Mesenchymal stem cell (in vitro differentiated cells and primary cell): ENCODE measurements at regions not wholly inside any gene's neighbourhood (a gene's known extent, or its start where the extent isn't known, plus 50 kb on each side); places are given as distances from the start of the nearest gene placed in this dataset.

ENCODE experiments used
- DNase-seq: peaks from one replicate; pipeline ENCODE4 v3.0.0-alpha.2; 2013
- H2AFZ ChIP-seq: one replicate; pipeline ENCODE4 v1.6.1; 2013; ENCODE audit warnings: low read depth, mild to moderate bottlenecking, control low read depth, inconsistent platforms, low read length, moderate library complexity
- H2AK5ac ChIP-seq: 2 replicates; pipeline ENCODE4 v1.6.1; 2013; ENCODE audit warnings: low read length, moderate library complexity, mild to moderate bottlenecking, inconsistent platforms; ENCODE audit not compliant: severe bottlenecking
- H2BK120ac ChIP-seq: one replicate; pipeline ENCODE4 v1.6.1; 2013; ENCODE audit warnings: low read depth, mild to moderate bottlenecking, inconsistent platforms, low read length, moderate library complexity
- H2BK12ac ChIP-seq, 2 experiments: one replicate each; pipeline ENCODE4 v1.6.1; 2013; ENCODE audit warnings: inconsistent platforms in 2 of 2, low read length in 2 of 2, mild to moderate bottlenecking in 2 of 2, moderate library complexity in 2 of 2, control low read depth in 1 of 2
- H2BK15ac ChIP-seq: one replicate; pipeline ENCODE4 v1.6.1; 2013; ENCODE audit warnings: mild to moderate bottlenecking, low read depth, inconsistent platforms; ENCODE audit not compliant: poor library complexity, severe bottlenecking
- H2BK5ac ChIP-seq: 2 replicates; pipeline ENCODE4 v1.6.1; 2013; ENCODE audit warnings: low read depth, mild to moderate bottlenecking, low read length, control low read depth, inconsistent platforms; ENCODE audit not compliant: poor library complexity, severe bottlenecking
- H3K14ac ChIP-seq, 2 experiments: one replicate each; pipeline ENCODE4 v1.6.1; 2013; ENCODE audit warnings: inconsistent platforms in 2 of 2, low read length in 2 of 2, control low read depth in 1 of 2, mild to moderate bottlenecking in 1 of 2, moderate library complexity in 1 of 2
- H3K18ac ChIP-seq, 2 experiments: one replicate each; pipeline ENCODE4 v1.6.1; 2013; ENCODE audit warnings: inconsistent platforms in 2 of 2, low read length in 2 of 2, control low read depth in 1 of 2, low read depth in 1 of 2, mild to moderate bottlenecking in 1 of 2
- H3K23ac ChIP-seq, 2 experiments: one replicate each; pipeline ENCODE4 v1.6.1; 2013; ENCODE audit warnings: inconsistent platforms in 2 of 2, low read length in 2 of 2, mild to moderate bottlenecking in 2 of 2, moderate library complexity in 2 of 2, control low read depth in 1 of 2
- H3K27ac ChIP-seq: 2 replicates; pipeline ENCODE4 v1.5.1; 2013; ENCODE audit warnings: mild to moderate bottlenecking, moderate library complexity, low read length, control low read depth, inconsistent platforms; ENCODE audit not compliant: poor library complexity, severe bottlenecking
- H3K27me3 ChIP-seq, 2 experiments: 2 replicates each; pipeline versions ENCODE4 v1.6.1 to v1.7.0; 2013; ENCODE audit warnings: low read length in 2 of 2, mild to moderate bottlenecking in 2 of 2, moderate library complexity in 2 of 2, control low read depth in 1 of 2, inconsistent platforms in 1 of 2; ENCODE audit not compliant: control insufficient read depth in 1 of 2, insufficient read depth in 1 of 2
- H3K36me3 ChIP-seq, 2 experiments: 2 replicates each; pipeline versions ENCODE4 v1.6.1 to v1.7.0; 2013; ENCODE audit warnings: low read length in 2 of 2, control low read depth in 1 of 2, inconsistent platforms in 1 of 2, low read depth in 1 of 2, mild to moderate bottlenecking in 1 of 2; ENCODE audit not compliant: insufficient read depth in 2 of 2, control insufficient read depth in 1 of 2
- H3K4ac ChIP-seq, 2 experiments: one replicate each; pipeline ENCODE4 v1.6.1; 2013; ENCODE audit warnings: inconsistent platforms in 2 of 2, low read length in 2 of 2, mild to moderate bottlenecking in 2 of 2, moderate library complexity in 2 of 2, control low read depth in 1 of 2, low read depth in 1 of 2
- H3K4me1 ChIP-seq: 2 replicates; pipeline ENCODE4 v1.6.1; 2013; ENCODE audit warnings: low read depth, low read length, control low read depth; ENCODE audit not compliant: control insufficient read depth, insufficient read depth
- H3K4me2 ChIP-seq: 2 replicates; pipeline ENCODE4 v1.6.1; 2013; ENCODE audit warnings: low read length, mild to moderate bottlenecking, inconsistent platforms; ENCODE audit not compliant: poor library complexity, severe bottlenecking
- H3K4me3 ChIP-seq, 2 experiments: 2 replicates each; pipeline versions ENCODE4 v1.5.1 to v1.7.0; 2013; ENCODE audit warnings: low read length in 2 of 2, mild to moderate bottlenecking in 2 of 2, control low read depth in 1 of 2, low read depth in 1 of 2; ENCODE audit not compliant: insufficient read depth in 1 of 2
- H3K79me1 ChIP-seq: replicated peaks from 2 replicates; pipeline ENCODE4 v1.6.1; 2013; ENCODE audit warnings: mild to moderate bottlenecking, control low read depth, low read length, inconsistent platforms; ENCODE audit not compliant: poor library complexity, severe bottlenecking
- H3K9ac ChIP-seq: 2 replicates; pipeline ENCODE4 v1.7.0; 2013; ENCODE audit warnings: mild to moderate bottlenecking, low read length, moderate library complexity
- H3K9me3 ChIP-seq: 2 replicates; pipeline ENCODE4 v1.7.0; 2013; ENCODE audit warnings: mild to moderate bottlenecking, low read length; ENCODE audit not compliant: control insufficient read depth
- H4K8ac ChIP-seq: one replicate; pipeline ENCODE4 v1.6.1; 2013; ENCODE audit warnings: inconsistent platforms, mild to moderate bottlenecking, low read length, moderate library complexity
- H4K91ac ChIP-seq: one replicate; pipeline ENCODE4 v1.6.1; 2013; ENCODE audit warnings: mild to moderate bottlenecking, low read length, inconsistent platforms
- WGBS: methylation state at CpG from one replicate; pipeline ENCODE4 v1.1.7; 2013; ENCODE audit warnings: mixed read lengths; 5-methylcytosine and 5-hydroxymethylcytosine counted together

DNA sequence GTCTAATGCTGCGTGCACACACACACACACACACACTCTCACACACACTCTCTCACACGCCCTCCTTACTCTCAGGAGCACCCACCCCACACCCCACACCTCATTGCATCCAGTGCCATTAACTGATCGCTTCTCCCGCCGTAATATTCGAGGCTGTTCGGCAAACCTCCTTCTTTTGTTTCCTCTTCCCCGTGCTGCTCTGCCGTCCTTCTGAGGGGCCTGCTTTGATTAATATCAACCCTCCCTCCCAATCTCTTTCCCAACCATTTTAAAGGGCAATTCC, 156.2 kb upstream of the TNRC6C start:
- WGBS, result 55% methylated on average over 9 of the region's 9 CpGs
- H3K9ac ChIP-seq, result no peak overlapping the region
- no peak overlapping the region for H3K23ac ChIP-seq
- H4K8ac ChIP-seq, result no peak overlapping the region
- H2BK15ac ChIP-seq, result no peak overlapping the region
- H3K4me2 ChIP-seq, result no peak overlapping the region
- no peak overlapping the region for H2AFZ ChIP-seq
- H3K9me3 ChIP-seq, result no peaks in the 10 kb centered on the region
- H3K36me3 ChIP-seq, result no peaks in the 10 kb centered on the region
- H3K79me1 ChIP-seq, result no peaks in the 10 kb centered on the region
- H3K27me3 ChIP-seq, result peaks cover 58 to 64% of the 10 kb centered on the region in 2 experiments
- H3K4me1 ChIP-seq, result peaks cover 3% of the 10 kb centered on the region
- H3K14ac ChIP-seq, result no peak overlapping the region
- H2AK5ac ChIP-seq, result no peak overlapping the region
- no peak overlapping the region for H3K4ac ChIP-seq
- H2BK5ac ChIP-seq, result no peak overlapping the region
- no peak overlapping the region for H3K18ac ChIP-seq
- no peak overlapping the region for H3K27ac ChIP-seq
- H2BK12ac ChIP-seq, result no peak overlapping the region
- no peak for DNase-seq
- H4K91ac ChIP-seq, result no peak overlapping the region
- no peak overlapping the region for H2BK120ac ChIP-seq
- H3K4me3 ChIP-seq, result no peak overlapping the region

DNA sequence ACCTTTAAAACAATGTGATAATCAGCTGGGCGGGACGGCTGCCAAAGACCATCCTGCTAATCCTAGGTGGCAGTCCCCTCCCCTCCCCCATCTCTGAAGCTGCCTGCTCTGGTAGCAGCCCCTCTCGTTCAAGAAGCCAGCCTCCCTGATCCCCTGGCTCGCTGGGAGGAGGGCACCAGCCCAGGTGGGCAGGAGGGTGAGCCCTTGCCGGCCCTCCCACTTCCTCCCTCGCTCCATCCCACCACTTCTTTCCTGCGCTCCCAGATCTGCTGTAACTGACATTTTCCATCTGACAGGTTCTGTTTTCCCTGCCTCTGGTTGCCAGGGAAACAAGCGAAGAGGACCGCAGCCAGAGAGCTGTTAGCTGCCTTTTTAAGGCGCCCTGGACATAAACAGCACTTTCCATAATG, 155.7 kb upstream of the TNRC6C start:
- H3K4me2 ChIP-seq, result no peak overlapping the region
- no peak overlapping the region for H2AFZ ChIP-seq
- H3K9me3 ChIP-seq, result no peaks in the 10 kb centered on the region
- no peaks in the 10 kb centered on the region for H3K79me1 ChIP-seq
- no peak overlapping the region for H4K8ac ChIP-seq
- no peak overlapping the region for H2BK15ac ChIP-seq
- H3K4me3 ChIP-seq, result no peak overlapping the region
- H4K91ac ChIP-seq, result no peak overlapping the region
- H3K27ac ChIP-seq, result no peak overlapping the region
- H3K27me3 ChIP-seq, result peaks cover 64 to 66% of the 10 kb centered on the region in 2 experiments
- no peak overlapping the region for H2BK5ac ChIP-seq
- no peak overlapping the region for H2BK120ac ChIP-seq
- DNase-seq, result peak; percentile 37
- H3K14ac ChIP-seq, result no peak overlapping the region
- no peak overlapping the region for H3K4ac ChIP-seq
- no peak overlapping the region for H3K9ac ChIP-seq
- H3K36me3 ChIP-seq, result no peaks in the 10 kb centered on the region
- no peak overlapping the region for H3K18ac ChIP-seq
- WGBS, result 9% methylated on average over 10 of the region's 10 CpGs
- H2BK12ac ChIP-seq, result no peak overlapping the region
- no peak overlapping the region for H2AK5ac ChIP-seq
- H3K23ac ChIP-seq, result no peak overlapping the region
- peaks cover 3% of the 10 kb centered on the region for H3K4me1 ChIP-seq

DNA sequence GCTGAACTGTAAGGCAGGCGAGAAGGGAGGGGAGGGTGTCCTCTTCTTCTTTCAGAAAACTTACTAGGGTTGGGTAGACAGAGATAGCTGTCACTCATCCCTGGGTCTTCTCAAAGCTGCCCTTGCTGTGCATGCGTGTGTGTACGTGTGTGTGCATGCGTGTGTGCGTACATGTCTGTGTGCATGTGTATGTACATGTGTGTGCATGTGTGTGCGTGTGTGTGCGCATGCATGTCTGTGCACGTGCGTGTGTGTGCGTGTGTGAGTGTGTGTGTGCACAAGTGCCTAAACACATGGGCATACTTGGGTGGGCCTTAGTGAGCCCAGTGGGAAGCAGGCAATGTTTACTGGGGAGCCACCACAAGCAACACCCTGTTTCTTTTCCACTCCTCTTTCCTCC, 154.8 kb upstream of the TNRC6C start:
- DNase-seq, result no peak
- Histone ChIP-seq H3K27me3 (peaks cover 59 to 60% of the 10 kb centered on the region in 2 experiments), H3K23ac (no peak overlapping the region), H2BK5ac (no peak overlapping the region), H3K79me1 (no peaks in the 10 kb centered on the region), H2AFZ (no peak overlapping the region), H3K4me1 (peaks cover 3% of the 10 kb centered on the region), H3K14ac (peak overlapping the region in 1 of 2 experiments; percentile 2), H3K4me2 (no peak overlapping the region), H4K8ac (no peak overlapping the region), H2BK12ac (no peak overlapping the region), H3K36me3 (no peaks in the 10 kb centered on the region), H2AK5ac (no peak overlapping the region), H3K9me3 (no peaks in the 10 kb centered on the region), H3K18ac (no peak overlapping the region), H2BK15ac (no peak overlapping the region), H4K91ac (peak overlapping the region; percentile 78), H3K4ac (no peak overlapping the region), H3K4me3 (peak overlapping the region in 1 of 2 experiments; percentile 33), H3K9ac (no peak overlapping the region), H3K27ac (no peak overlapping the region), H2BK120ac (no peak overlapping the region)
- WGBS, result 97% methylated on average over 7 of the region's 10 CpGs

DNA sequence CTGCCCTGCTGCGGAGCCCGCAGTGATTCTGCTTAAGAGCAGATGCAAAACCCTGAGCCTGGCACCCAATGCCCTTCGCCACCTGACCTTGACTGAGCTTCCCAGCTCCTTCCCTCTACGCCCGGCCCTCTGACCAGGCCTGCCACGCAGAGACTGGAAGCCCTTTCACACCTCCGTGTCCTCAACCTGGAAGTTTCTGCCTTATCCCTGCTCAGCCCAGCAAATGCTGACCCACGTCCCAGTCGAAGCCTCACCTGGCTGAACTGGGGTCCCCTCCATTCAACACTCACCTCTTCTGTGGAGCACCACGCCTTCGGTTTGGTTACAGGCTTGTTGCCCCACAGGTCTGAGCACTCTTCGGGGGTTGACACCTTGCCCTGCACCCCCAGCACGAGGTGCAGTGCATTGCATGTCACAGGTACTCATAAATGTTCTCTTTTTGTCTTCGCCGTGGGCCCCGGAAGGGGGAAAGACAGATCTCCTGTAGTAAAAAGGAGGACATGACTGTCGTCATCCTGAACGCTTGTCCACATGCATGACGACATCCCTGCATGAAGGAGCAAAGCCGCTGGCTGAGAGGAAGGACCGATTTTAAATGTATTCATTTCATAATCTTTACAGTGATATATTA, 153.6 kb upstream of the TNRC6C start:
- no peak overlapping the region for H2AFZ ChIP-seq
- H3K9ac ChIP-seq, result no peak overlapping the region
- H3K9me3 ChIP-seq, result no peaks in the 10 kb centered on the region
- H3K4me1 ChIP-seq, result peaks cover 3% of the 10 kb centered on the region
- H3K27ac ChIP-seq, result no peak overlapping the region
- WGBS, result 89% methylated on average over 19 of the region's 21 CpGs
- H2BK12ac ChIP-seq, result no peak overlapping the region
- no peak overlapping the region for H4K91ac ChIP-seq
- H2BK15ac ChIP-seq, result no peak overlapping the region
- peaks cover 51 to 60% of the 10 kb centered on the region in 2 experiments for H3K27me3 ChIP-seq
- no peak overlapping the region for H3K4me2 ChIP-seq
- no peak overlapping the region for H3K18ac ChIP-seq
- H3K36me3 ChIP-seq, result no peaks in the 10 kb centered on the region
- no peak overlapping the region for H2BK120ac ChIP-seq
- H3K23ac ChIP-seq, result no peak overlapping the region
- no peak overlapping the region for H4K8ac ChIP-seq
- H3K14ac ChIP-seq, result no peak overlapping the region
- no peak overlapping the region for H3K4ac ChIP-seq
- no peak overlapping the region for H2AK5ac ChIP-seq
- H3K4me3 ChIP-seq, result no peak overlapping the region
- DNase-seq, result no peak
- H3K79me1 ChIP-seq, result no peaks in the 10 kb centered on the region
- H2BK5ac ChIP-seq, result no peak overlapping the region
